ENCODE measurements at regions not wholly inside any gene's neighbourhood (a gene's known extent, or its start where the extent isn't known, plus 50 kb on each side); places are given as distances from the start of the nearest gene placed in this dataset.
A peak's percentile ranks its signal among the peaks of the same experiment; 100 is the strongest.
"Not testable (repeated sequence)": the region's sequence is repeated elsewhere in the genome, so short reads cannot be mapped to it uniquely, and the experiment has no call there.

DNA sequence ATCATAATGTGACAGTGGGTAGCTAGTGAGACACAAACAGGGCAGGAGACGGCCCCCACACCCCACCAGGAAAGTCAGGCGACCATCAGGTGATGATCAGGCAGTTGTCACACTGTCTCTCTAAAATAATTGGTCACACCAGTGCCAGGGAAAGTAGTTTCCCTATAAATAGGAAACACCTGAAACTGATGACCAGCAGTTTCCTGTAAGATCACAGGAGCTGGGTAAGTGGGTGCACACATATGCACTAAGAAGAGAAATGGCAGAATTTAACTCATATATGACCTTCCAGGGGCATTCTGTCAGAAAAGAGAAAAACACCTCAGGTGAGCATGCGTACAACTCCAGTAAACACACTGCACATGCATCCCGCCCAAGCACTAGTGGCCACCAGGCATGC, 620.5 kb upstream of the GHITM start:
- H3K36me3 ChIP-seq (ENCODE audit: control insufficient read depth, insufficient read depth, low read length), result no peaks in the 10 kb centered on the region
- H3K4me3 ChIP-seq (ENCODE audit: low read depth, low read length), result no peak overlapping the region
- no peaks in the 10 kb centered on the region for H3K27me3 ChIP-seq (ENCODE audit: control insufficient read depth, insufficient read depth, low read length)
- no peak for DNase-seq (ENCODE audit: low read depth)
- TF ChIP-seq, protein P1, sequence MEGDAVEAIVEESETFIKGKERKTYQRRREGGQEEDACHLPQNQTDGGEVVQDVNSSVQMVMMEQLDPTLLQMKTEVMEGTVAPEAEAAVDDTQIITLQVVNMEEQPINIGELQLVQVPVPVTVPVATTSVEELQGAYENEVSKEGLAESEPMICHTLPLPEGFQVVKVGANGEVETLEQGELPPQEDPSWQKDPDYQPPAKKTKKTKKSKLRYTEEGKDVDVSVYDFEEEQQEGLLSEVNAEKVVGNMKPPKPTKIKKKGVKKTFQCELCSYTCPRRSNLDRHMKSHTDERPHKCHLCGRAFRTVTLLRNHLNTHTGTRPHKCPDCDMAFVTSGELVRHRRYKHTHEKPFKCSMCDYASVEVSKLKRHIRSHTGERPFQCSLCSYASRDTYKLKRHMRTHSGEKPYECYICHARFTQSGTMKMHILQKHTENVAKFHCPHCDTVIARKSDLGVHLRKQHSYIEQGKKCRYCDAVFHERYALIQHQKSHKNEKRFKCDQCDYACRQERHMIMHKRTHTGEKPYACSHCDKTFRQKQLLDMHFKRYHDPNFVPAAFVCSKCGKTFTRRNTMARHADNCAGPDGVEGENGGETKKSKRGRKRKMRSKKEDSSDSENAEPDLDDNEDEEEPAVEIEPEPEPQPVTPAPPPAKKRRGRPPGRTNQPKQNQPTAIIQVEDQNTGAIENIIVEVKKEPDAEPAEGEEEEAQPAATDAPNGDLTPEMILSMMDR (IDR thresholded peaks at IDR 0.05; ENCODE audit: insufficient read depth, low read length, poor library complexity, severe bottlenecking), result no peak

DNA sequence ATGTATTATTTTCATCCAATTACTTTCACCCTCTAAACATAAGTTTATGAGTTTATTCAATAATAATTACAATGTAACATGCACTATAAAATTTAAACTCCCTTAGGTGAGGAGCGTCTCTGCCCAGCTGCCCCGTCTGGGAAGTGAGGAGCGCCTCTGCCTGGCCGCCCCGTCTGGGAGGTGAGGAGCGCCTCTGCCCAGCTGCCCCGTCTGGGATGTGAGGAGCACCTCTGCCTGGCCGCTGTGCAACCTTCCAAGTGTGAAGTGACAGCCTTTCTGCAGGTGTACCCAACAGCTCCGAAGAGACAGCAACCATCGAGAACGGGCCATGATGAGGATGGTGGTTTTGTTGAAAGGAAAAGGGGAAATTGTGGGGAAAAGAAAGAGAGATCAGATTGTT, 618.9 kb upstream of the GHITM start:
- DNase-seq (ENCODE audit: low read depth); H3K27me3 ChIP-seq (ENCODE audit: control insufficient read depth, insufficient read depth, low read length); H3K36me3 ChIP-seq (ENCODE audit: control insufficient read depth, insufficient read depth, low read length); H3K4me3 ChIP-seq (ENCODE audit: low read depth, low read length): not testable (repeated sequence)

DNA sequence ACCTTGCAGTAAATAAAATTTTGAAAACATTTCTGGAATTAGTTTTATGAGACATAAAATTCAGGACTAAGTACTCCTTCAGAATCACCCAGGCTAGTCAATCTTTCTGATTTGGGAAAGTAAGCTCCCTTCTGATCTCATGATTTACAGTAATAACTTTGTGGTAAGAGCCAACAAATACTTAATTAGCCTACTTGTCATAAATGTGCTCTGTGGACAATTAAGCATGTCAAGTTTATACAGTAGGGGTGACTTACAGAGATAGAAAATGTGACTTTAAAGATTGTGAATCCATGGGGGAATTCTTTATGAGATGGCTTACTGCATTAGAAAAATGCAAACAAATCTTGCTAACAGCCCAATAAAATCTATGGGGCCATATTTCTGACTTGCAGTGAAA, 616.9 kb upstream of the GHITM start:
- Histone ChIP-seq H3K4me3 (ENCODE audit: low read depth, low read length) (no peak overlapping the region), H3K36me3 (ENCODE audit: control insufficient read depth, insufficient read depth, low read length) (no peaks in the 10 kb centered on the region), H3K27me3 (ENCODE audit: control insufficient read depth, insufficient read depth, low read length) (no peaks in the 10 kb centered on the region)
- TF ChIP-seq, protein P1 (IDR thresholded peaks at IDR 0.05; ENCODE audit: insufficient read depth, low read length, poor library complexity, severe bottlenecking), result no peak
- DNase-seq (ENCODE audit: low read depth), result no peak

DNA sequence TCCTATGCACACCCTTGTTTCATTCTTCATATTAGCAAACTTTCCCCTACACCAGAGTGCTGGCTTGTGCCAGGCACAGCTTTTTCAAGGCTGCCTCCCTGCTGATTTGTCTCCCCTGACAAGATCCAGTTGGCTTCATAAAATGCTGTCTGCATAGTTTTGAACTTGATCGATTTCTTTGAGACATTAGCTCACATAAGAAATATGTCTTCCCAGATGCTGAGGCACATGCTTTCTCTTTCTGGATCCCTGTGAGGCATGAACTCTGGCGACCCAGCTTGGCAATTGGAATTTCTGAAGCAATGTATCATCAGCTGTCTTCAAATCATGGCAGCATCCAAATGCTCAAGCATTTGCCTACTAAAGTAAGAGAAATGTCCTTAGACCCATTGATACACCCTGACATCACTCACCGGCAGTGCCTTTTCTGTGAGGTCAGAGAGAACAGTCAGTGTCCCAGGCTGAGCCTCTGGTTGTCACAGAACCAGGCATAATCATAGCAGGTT, 616.4 kb upstream of the GHITM start:
- DNase-seq (ENCODE audit: low read depth), result peak; percentile 52
- Histone ChIP-seq H3K36me3 (ENCODE audit: control insufficient read depth, insufficient read depth, low read length) (no peaks in the 10 kb centered on the region), H3K27me3 (ENCODE audit: control insufficient read depth, insufficient read depth, low read length) (no peaks in the 10 kb centered on the region), H3K4me3 (ENCODE audit: low read depth, low read length) (no peak overlapping the region)
- TF ChIP-seq, protein P1 (IDR thresholded peaks at IDR 0.05; ENCODE audit: insufficient read depth, low read length, poor library complexity, severe bottlenecking), result no peak

DNA sequence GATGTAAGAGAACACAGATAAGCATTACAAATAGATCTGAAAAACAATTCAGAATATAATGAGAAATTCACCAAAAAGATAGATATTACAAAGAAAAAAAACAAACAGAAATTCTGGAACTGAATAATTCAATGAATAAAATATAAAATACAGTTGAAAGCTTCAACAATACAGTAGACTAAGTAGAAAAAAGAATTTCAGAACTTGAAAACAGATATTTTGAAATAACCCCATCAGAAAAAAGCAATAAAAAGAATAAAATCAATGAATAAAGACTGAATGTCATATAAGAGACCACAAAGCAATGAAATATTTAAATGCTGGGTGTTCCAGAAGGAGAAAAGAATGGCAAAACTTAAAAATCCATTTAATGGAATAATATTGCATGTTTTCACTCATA, 611.4 kb upstream of the GHITM start:
- no peak overlapping the region for H3K4me3 ChIP-seq (ENCODE audit: low read depth, low read length)
- TF ChIP-seq, protein P1 (IDR thresholded peaks at IDR 0.05; ENCODE audit: insufficient read depth, low read length, poor library complexity, severe bottlenecking), result no peak
- H3K27me3 ChIP-seq (ENCODE audit: control insufficient read depth, insufficient read depth, low read length), result no peaks in the 10 kb centered on the region
- DNase-seq (ENCODE audit: low read depth), result no peak
- H3K36me3 ChIP-seq (ENCODE audit: control insufficient read depth, insufficient read depth, low read length), result no peaks in the 10 kb centered on the region

DNA sequence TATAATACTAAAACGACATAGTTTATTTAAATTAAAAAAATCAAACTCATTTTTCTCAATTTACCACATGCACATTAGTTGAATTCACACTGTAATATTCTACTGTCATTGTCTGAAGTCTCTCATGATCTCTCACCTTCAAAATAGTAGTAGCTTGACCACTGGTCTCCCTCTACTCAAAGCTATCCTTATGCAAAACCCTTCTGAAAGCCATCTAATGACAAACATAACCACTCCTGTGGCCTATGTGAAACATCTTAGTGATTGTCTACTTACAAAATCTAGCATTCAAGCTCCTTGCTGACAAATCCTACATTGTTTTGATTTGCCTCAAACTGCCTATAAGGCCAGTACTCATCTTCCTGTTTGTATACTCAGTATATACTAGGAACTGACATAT, 606.0 kb upstream of the GHITM start:
- Histone ChIP-seq H3K36me3 (ENCODE audit: control insufficient read depth, insufficient read depth, low read length) (no peaks in the 10 kb centered on the region), H3K27me3 (ENCODE audit: control insufficient read depth, insufficient read depth, low read length) (no peaks in the 10 kb centered on the region), H3K4me3 (ENCODE audit: low read depth, low read length) (no peak overlapping the region)
- TF ChIP-seq, protein P1 (IDR thresholded peaks at IDR 0.05; ENCODE audit: insufficient read depth, low read length, poor library complexity, severe bottlenecking), result no peak
- no peak for DNase-seq (ENCODE audit: low read depth)

All from kidney epithelial cell (primary cell).